ENCODE measurements at regions not wholly inside any gene's neighbourhood (a gene's known extent, or its start where the extent isn't known, plus 50 kb on each side); places are given as distances from the start of the nearest gene placed in this dataset.

DNA sequence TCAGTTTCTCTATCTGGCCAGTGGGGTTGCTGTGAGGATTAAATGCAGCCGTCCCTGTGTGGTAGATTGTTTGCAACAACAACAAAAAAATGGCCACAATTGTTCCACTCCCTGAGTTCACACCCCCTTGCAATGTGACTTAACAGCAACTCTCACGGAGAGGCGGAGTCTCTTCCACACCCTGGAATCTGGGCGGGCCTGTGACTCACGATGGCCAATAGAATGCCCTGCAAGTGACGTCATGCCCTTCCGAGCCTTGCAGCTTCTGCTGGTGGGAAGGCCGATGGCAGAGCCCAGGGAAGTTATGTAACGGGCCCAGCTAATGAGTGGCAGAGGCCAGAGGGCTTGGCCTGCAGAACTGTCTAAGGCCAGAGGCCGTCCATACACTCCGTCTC is 87.9 kb downstream of the RIPK4 start:
- Histone ChIP-seq H3K9ac (ENCODE audit: low read depth, low read length) (no peak overlapping the region), H3K27me3 (ENCODE audit: control insufficient read depth, insufficient read depth, low read length) (no peaks in the 10 kb centered on the region), H3K4me2 (ENCODE audit: low read length) (peak overlapping the region; percentile 45), H3K4me3 (ENCODE audit: low read length) (no peak overlapping the region), H3K4me1 (ENCODE audit: control insufficient read depth, insufficient read depth, low read length) (peaks cover 10% of the 10 kb centered on the region), H3K9me3 (replicated peaks; ENCODE audit: low read length) (no peaks in the 10 kb centered on the region), H3K36me3 (ENCODE audit: insufficient read depth, low read length) (no peaks in the 10 kb centered on the region)

DNA sequence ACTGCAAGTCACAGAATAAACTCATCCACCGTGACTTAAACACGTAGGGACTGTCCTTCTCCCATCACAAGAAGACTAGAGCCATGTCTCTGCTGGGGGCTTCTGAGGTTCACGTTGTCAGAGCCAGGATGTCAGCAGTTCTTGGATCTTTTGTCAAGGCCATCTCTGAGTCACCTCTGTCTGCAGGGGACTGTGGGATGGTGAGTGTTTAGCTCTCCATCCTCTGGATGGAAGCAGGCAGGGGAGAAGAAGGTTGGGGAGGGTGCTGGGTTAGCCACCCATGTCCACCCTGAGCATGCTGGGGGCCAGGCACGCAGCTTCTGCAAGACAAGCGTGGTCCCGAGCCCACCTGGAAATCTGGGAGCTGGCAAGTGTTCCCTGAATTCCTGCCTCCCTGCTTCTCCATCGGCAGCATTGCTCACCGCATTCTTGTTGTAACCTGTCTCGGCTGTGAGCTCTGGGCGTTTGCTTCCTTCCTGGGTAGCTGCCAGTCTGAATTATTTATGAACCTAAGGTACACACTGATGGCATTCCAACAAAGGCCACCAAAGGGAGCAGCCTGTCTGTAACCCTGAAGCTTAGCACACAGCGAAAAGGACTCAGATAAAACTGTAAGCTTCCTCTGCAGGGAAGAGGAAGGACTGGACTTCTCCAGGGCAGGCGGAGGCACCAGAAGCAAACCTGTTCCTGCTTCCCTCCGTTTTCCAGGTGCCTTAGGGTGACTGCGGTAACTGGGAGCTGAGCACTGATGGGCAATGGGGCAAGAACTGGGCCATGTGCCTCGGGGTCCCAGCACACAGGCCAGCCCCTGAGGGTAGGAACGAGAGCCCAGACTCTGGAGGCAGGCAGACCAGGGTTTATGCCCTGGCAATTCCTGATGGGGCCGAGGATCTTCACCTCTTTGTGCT is 88.6 kb downstream of the RIPK4 start:
- Histone ChIP-seq H3K36me3 (ENCODE audit: insufficient read depth, low read length) (no peaks in the 10 kb centered on the region), H3K27me3 (ENCODE audit: control insufficient read depth, insufficient read depth, low read length) (peaks cover 4% of the 10 kb centered on the region), H3K9ac (ENCODE audit: low read depth, low read length) (no peak overlapping the region), H3K9me3 (replicated peaks; ENCODE audit: low read length) (no peaks in the 10 kb centered on the region), H3K4me3 (ENCODE audit: low read length) (no peak overlapping the region), H3K4me2 (ENCODE audit: low read length) (peak overlapping the region; percentile 16), H3K4me1 (ENCODE audit: control insufficient read depth, insufficient read depth, low read length) (peaks cover 9% of the 10 kb centered on the region)

- H3K36me3 ChIP-seq (ENCODE audit: insufficient read depth, low read length), result no peaks in the 10 kb centered on the region
- H3K27me3 ChIP-seq (ENCODE audit: control insufficient read depth, insufficient read depth, low read length), result peaks cover 4% of the 10 kb centered on the region
- H3K9ac ChIP-seq (ENCODE audit: low read depth, low read length), result no peak overlapping the region
- H3K4me1 ChIP-seq (ENCODE audit: control insufficient read depth, insufficient read depth, low read length), result peaks cover 9% of the 10 kb centered on the region
- H3K4me2 ChIP-seq (ENCODE audit: low read length), result no peak overlapping the region
- H3K4me3 ChIP-seq (ENCODE audit: low read length), result no peak overlapping the region
- no peaks in the 10 kb centered on the region for H3K9me3 ChIP-seq (replicated peaks; ENCODE audit: low read length)
Observed at GRCh38 chr21:41677671-41678015, 89.2 kb downstream of the RIPK4 start.

DNA sequence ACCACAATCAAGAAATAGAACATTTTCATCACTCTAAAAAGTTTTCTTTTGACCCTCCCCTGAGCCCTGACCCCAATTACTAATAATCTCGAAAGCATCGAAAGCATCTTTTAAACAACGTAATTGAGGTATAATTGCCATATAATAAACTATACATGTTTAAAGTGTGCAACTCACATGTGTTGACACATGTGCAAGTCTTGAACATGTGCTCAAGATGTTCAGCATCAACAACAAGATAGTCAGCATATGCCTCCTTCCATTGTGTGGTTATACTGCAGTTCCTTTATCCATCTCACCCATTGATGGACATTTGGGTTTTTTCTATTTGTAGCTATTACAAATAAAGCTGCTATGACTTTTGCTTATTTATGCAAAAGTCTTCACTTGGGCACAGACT is 90.7 kb downstream of the RIPK4 start:
- no peaks in the 10 kb centered on the region for H3K9me3 ChIP-seq (replicated peaks; ENCODE audit: low read length)
- no peaks in the 10 kb centered on the region for H3K36me3 ChIP-seq (ENCODE audit: insufficient read depth, low read length)
- no peak overlapping the region for H3K4me2 ChIP-seq (ENCODE audit: low read length)
- H3K4me3 ChIP-seq (ENCODE audit: low read length), result no peak overlapping the region
- H3K4me1 ChIP-seq (ENCODE audit: control insufficient read depth, insufficient read depth, low read length), result peaks cover 9% of the 10 kb centered on the region
- no peak overlapping the region for H3K9ac ChIP-seq (ENCODE audit: low read depth, low read length)
- H3K27me3 ChIP-seq (ENCODE audit: control insufficient read depth, insufficient read depth, low read length), result peaks cover 6% of the 10 kb centered on the region

DNA sequence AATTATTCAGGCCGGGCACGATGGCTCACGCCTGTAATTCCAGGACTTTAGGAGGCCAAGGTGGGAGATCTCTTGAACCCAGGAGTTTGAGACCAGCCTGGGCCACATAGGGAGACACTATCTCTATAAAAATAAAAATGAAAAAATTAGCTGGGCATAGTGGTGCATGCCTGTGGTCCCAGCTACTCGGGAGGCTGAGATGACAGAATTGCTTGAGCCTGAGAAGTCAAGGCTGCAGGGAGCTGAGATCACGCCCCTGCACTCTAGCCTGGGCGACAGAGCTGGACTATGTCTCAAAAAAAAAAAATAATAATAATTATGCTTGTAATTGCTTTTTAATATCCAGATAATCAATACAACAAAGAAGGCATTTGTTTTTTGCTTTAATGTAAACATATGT is 91.3 kb downstream of the RIPK4 start:
- no peaks in the 10 kb centered on the region for H3K36me3 ChIP-seq (ENCODE audit: insufficient read depth, low read length)
- peaks cover 9% of the 10 kb centered on the region for H3K4me1 ChIP-seq (ENCODE audit: control insufficient read depth, insufficient read depth, low read length)
- H3K4me3 ChIP-seq (ENCODE audit: low read length), result no peak overlapping the region
- H3K9ac ChIP-seq (ENCODE audit: low read depth, low read length), result no peak overlapping the region
- H3K27me3 ChIP-seq (ENCODE audit: control insufficient read depth, insufficient read depth, low read length), result peaks cover 8% of the 10 kb centered on the region
- H3K9me3 ChIP-seq (replicated peaks; ENCODE audit: low read length), result no peaks in the 10 kb centered on the region
- no peak overlapping the region for H3K4me2 ChIP-seq (ENCODE audit: low read length)

- peaks cover 9% of the 10 kb centered on the region for H3K4me1 ChIP-seq (ENCODE audit: control insufficient read depth, insufficient read depth, low read length)
- peaks cover 8% of the 10 kb centered on the region for H3K27me3 ChIP-seq (ENCODE audit: control insufficient read depth, insufficient read depth, low read length)
- no peak overlapping the region for H3K9ac ChIP-seq (ENCODE audit: low read depth, low read length)
- H3K36me3 ChIP-seq (ENCODE audit: insufficient read depth, low read length), result no peaks in the 10 kb centered on the region
- no peak overlapping the region for H3K4me2 ChIP-seq (ENCODE audit: low read length)
- no peak overlapping the region for H3K4me3 ChIP-seq (ENCODE audit: low read length)
- no peaks in the 10 kb centered on the region for H3K9me3 ChIP-seq (replicated peaks; ENCODE audit: low read length)
Observed at GRCh38 chr21:41674402-41674801, 92.5 kb downstream of the RIPK4 start.

DNA sequence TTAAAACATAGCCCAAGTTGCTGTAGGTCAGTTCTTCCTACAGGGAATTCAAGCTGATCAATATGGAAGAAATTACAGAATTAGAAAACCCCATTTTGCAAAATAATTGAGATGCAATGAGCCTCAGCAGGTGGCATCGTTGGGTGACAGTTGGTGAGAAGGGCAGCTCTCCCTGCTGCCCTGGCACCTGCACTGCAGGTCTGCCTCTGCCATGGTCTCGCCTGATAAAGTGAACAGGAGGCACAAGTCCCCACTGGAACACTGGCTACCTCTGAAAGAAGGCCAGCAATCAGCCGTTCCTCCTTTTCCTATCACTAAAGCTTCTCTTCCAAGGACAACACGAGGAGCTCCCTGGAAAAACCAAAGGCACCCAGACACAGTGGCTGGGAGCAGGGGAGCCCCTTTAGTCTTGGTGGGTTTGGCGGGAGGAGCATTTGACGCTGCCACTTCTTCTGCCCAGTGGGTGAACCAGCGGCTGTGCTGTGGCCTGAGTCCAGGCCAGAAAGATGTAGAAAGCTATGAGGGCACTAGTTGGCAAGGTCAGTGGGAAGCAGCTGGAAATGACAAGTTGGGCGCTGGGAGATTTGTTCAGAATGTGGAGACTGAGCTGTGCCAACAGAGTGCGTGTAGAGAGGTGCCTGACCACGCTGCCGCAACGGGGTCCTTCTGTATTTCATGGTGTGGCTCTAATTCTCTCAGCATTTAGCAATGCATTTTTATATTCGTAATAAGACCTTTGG is 93.1 kb downstream of the RIPK4 start:
- peak overlapping the region; percentile 4 for H3K4me2 ChIP-seq (ENCODE audit: low read length)
- H3K9ac ChIP-seq (ENCODE audit: low read depth, low read length), result no peak overlapping the region
- no peaks in the 10 kb centered on the region for H3K36me3 ChIP-seq (ENCODE audit: insufficient read depth, low read length)
- peaks cover 8% of the 10 kb centered on the region for H3K27me3 ChIP-seq (ENCODE audit: control insufficient read depth, insufficient read depth, low read length)
- H3K4me1 ChIP-seq (ENCODE audit: control insufficient read depth, insufficient read depth, low read length), result peaks cover 5% of the 10 kb centered on the region
- H3K9me3 ChIP-seq (replicated peaks; ENCODE audit: low read length), result no peaks in the 10 kb centered on the region
- H3K4me3 ChIP-seq (ENCODE audit: low read length), result no peak overlapping the region

DNA sequence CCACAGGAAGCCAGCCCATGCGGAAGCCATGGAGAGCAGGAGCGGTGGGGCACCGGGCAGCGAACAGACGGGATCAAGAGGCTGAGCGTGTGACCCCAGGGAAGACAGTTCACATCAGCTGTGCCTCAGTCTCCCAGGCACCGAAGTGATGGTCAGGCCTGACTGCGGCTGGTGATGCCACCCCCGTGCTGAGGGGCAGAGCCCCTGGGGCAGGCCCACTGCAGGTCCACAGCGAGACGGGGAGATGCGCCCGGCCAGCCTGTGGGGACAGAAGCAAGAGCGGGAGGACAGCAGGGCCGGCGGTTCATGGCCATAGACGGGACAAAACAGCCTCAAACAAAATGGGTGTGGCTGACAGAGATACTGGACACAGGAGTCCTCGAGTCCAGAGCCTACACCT is 93.8 kb downstream of the RIPK4 start:
- H3K9ac ChIP-seq (ENCODE audit: low read depth, low read length), result no peak overlapping the region
- no peak overlapping the region for H3K4me3 ChIP-seq (ENCODE audit: low read length)
- no peak overlapping the region for H3K4me2 ChIP-seq (ENCODE audit: low read length)
- no peaks in the 10 kb centered on the region for H3K4me1 ChIP-seq (ENCODE audit: control insufficient read depth, insufficient read depth, low read length)
- H3K36me3 ChIP-seq (ENCODE audit: insufficient read depth, low read length), result no peaks in the 10 kb centered on the region
- peaks cover 8% of the 10 kb centered on the region for H3K27me3 ChIP-seq (ENCODE audit: control insufficient read depth, insufficient read depth, low read length)
- H3K9me3 ChIP-seq (replicated peaks; ENCODE audit: low read length), result no peaks in the 10 kb centered on the region

DNA sequence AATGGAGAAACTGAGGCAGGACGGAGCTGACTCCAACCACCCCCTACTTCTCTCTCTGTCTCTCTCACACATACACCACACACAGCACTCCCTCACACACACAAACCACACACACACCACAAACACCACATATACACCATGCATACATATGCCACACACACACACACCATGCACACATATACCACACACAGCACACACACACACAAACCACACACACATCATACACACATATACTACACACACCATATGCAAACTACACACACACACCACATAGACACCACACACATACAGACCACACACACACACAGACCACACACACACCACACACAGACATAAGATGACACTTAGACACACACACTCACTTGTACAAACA is 94.3 kb downstream of the RIPK4 start:
- Histone ChIP-seq H3K4me2 (ENCODE audit: low read length) (no peak overlapping the region), H3K4me1 (ENCODE audit: control insufficient read depth, insufficient read depth, low read length) (no peaks in the 10 kb centered on the region), H3K4me3 (ENCODE audit: low read length) (no peak overlapping the region), H3K9me3 (replicated peaks; ENCODE audit: low read length) (no peaks in the 10 kb centered on the region), H3K9ac (ENCODE audit: low read depth, low read length) (no peak overlapping the region), H3K27me3 (ENCODE audit: control insufficient read depth, insufficient read depth, low read length) (peaks cover 8% of the 10 kb centered on the region), H3K36me3 (ENCODE audit: insufficient read depth, low read length) (no peaks in the 10 kb centered on the region)

- Histone ChIP-seq H3K9ac (ENCODE audit: low read depth, low read length) (no peak overlapping the region), H3K4me2 (ENCODE audit: low read length) (no peak overlapping the region), H3K4me3 (ENCODE audit: low read length) (no peak overlapping the region), H3K27me3 (ENCODE audit: control insufficient read depth, insufficient read depth, low read length) (peaks cover 8% of the 10 kb centered on the region), H3K36me3 (ENCODE audit: insufficient read depth, low read length) (no peaks in the 10 kb centered on the region), H3K4me1 (ENCODE audit: control insufficient read depth, insufficient read depth, low read length) (no peaks in the 10 kb centered on the region), H3K9me3 (replicated peaks; ENCODE audit: low read length) (no peaks in the 10 kb centered on the region)
Observed at GRCh38 chr21:41671859-41672542, 94.9 kb downstream of the RIPK4 start.

DNA sequence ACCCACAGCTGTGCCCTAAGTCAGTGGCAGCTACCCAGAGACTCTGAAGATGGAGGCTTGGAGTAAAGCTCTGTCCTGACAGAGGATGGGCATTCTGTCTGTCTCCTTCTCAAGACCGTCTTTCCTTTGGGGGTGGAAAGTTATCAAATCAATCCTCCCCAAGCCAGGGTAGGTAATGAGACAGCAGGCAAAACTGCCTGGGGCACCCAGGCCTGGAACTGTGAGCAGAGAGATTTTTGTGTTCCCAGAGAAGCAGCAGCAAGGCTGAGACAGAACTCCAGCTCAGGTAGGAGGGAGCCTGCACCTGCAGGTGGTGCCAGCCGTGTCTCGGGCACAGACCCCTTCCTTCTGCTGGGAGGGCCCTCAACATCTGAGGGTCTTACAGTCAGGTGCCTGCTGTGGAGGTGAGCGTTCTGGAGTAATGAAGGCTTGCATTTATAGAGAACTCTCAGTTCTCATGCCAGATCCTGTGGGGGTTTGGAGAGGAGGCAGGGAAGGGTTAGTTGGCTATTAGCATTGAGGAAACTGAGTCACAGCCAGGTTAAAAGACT is 95.6 kb downstream of the RIPK4 start:
- no peak overlapping the region for H3K4me2 ChIP-seq (ENCODE audit: low read length)
- H3K9ac ChIP-seq (ENCODE audit: low read depth, low read length), result no peak overlapping the region
- H3K36me3 ChIP-seq (ENCODE audit: insufficient read depth, low read length), result no peaks in the 10 kb centered on the region
- H3K9me3 ChIP-seq (replicated peaks; ENCODE audit: low read length), result no peaks in the 10 kb centered on the region
- no peak overlapping the region for H3K4me3 ChIP-seq (ENCODE audit: low read length)
- H3K27me3 ChIP-seq (ENCODE audit: control insufficient read depth, insufficient read depth, low read length), result peaks cover 8% of the 10 kb centered on the region
- H3K4me1 ChIP-seq (ENCODE audit: control insufficient read depth, insufficient read depth, low read length), result no peaks in the 10 kb centered on the region
